Mucosa of descending colon (tissue), 3 donors: ENCODE measurements at regions not wholly inside any gene's neighbourhood (a gene's known extent, or its start where the extent isn't known, plus 50 kb on each side); places are given as distances from the start of the nearest gene placed in this dataset.

Experiments used
- ATAC-seq: fragments of 200-7000 bp; cut with Tn5 transposase; one replicate; pipeline ENCODE4 v1.9.1; 2020; ENCODE audit warnings: mild to moderate bottlenecking, moderate library complexity
- DNase-seq, 3 donors: peaks; one replicate each; pipeline ENCODE4 v3.0.0-alpha.2; 2020
- H3K36me3 ChIP-seq: fragments of 200-600 bp; one replicate; pipeline ENCODE4 v1.8.0; 2021; ENCODE audit warnings: low read depth, mild to moderate bottlenecking
- H3K4me1 ChIP-seq: fragments of 200-600 bp; one replicate; pipeline ENCODE4 v1.8.0; 2021; ENCODE audit warnings: low read depth, mild to moderate bottlenecking
- H3K4me3 ChIP-seq: fragments of 200-600 bp; one replicate; pipeline ENCODE4 v1.8.0; 2021; ENCODE audit warnings: mild to moderate bottlenecking
- H3K9me3 ChIP-seq: fragments of 200-600 bp; one replicate; pipeline ENCODE4 v1.8.0; 2021; ENCODE audit warnings: mild to moderate bottlenecking
- intact Hi-C, 2 donors: fragments of 100-400 bp; cut with DNase I in 1 of 2; cut with micrococcal nuclease in 1 of 2; formaldehyde crosslinking; loops; one replicate each; pipeline versions ENCODE4 v1.11.0 to v1.11.1; 2022; cut with DNase I, micrococcal nuclease
- TF ChIP-seq, protein P1 (sequence below): fragments of 200-600 bp; IDR thresholded peaks from one replicate; pipeline ENCODE4 v1.8.0; 2022; ENCODE audit warnings: antibody characterized with exemption, mild to moderate bottlenecking
- donor health status: DM: no; HTN: no; CAD: no; lungs with moderate emphysema.
- donor health status: DM: no; HTN: no; CAD: no.
- donor health status: DM: no; HTN: yes; CAD: no.

DNA sequence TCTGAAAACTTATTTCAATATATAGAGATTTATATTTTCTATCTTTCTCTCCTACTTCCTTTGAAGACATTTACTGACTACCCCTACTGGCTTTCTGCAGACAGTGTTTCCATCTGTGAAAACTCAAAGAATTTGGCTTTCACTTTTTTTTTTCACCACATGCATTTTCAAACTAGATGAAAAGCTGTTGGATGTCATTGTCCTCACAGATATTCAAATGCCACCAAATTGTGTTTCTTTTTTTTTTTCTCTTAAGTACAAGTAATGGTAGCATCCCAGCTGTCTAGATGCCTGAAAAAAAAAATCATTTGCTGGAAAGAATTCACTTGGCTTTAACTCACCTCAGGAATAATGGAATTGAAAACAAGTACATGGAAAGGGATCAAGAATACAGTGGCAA, 2258.6 kb upstream of the ACO1 start:
- TF ChIP-seq, protein P1, sequence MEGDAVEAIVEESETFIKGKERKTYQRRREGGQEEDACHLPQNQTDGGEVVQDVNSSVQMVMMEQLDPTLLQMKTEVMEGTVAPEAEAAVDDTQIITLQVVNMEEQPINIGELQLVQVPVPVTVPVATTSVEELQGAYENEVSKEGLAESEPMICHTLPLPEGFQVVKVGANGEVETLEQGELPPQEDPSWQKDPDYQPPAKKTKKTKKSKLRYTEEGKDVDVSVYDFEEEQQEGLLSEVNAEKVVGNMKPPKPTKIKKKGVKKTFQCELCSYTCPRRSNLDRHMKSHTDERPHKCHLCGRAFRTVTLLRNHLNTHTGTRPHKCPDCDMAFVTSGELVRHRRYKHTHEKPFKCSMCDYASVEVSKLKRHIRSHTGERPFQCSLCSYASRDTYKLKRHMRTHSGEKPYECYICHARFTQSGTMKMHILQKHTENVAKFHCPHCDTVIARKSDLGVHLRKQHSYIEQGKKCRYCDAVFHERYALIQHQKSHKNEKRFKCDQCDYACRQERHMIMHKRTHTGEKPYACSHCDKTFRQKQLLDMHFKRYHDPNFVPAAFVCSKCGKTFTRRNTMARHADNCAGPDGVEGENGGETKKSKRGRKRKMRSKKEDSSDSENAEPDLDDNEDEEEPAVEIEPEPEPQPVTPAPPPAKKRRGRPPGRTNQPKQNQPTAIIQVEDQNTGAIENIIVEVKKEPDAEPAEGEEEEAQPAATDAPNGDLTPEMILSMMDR: no peak
- no peaks in the 10 kb centered on the region for H3K4me1 ChIP-seq
- H3K9me3 ChIP-seq: no peaks in the 10 kb centered on the region
- ATAC-seq (no peak), DNase-seq (no peak)
- intact Hi-C loops: no loop called here
- H3K36me3 ChIP-seq: no peaks in the 10 kb centered on the region
- H3K4me3 ChIP-seq: no peak overlapping the region

DNA sequence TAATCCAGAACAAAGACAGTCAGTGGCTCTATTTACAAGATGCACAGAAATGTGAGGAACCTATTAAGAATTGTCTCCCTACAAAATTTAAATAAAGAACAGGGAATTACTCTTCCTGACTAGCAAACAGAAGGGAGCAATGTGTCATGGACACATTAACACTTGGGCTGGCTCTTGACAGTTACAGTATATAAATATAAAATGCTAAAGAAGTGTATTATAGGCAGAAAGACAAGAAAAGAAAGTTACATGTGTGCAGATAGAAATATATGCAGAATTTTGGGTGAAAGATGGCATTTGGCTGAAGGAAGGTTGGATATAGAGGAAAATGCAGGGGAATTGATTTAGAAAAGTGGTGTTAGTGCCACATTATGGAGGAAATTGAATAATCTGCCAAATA, 2257.1 kb upstream of the ACO1 start:
- intact Hi-C loops: no loop called here
- Histone ChIP-seq H3K36me3 (no peaks in the 10 kb centered on the region), H3K4me3 (no peak overlapping the region), H3K4me1 (no peaks in the 10 kb centered on the region), H3K9me3 (no peaks in the 10 kb centered on the region)
- TF ChIP-seq, protein P1: no peak
- ATAC-seq (no peak), DNase-seq (no peak)

DNA sequence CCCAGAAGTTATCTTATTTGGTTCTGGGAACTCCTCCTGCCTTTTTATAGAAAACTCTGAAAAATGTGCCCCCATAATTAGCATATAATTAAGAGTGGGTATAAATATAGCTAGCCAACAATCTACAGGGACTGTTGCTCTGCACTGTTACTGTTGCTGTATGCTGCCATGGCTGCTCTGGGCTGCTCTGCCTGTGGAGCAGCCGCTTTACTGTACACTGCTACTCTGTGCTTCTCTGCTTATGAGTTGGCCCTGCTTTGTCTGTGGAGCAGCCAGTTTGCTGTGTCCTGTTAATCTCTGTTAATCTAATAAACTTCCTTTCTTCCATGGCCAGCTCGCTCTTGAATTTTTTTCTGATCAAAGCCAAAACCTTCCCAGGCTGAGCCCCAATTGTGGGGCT, 2244.0 kb upstream of the ACO1 start:
- no peaks in the 10 kb centered on the region for H3K9me3 ChIP-seq
- DNase-seq (no peak), ATAC-seq (no peak)
- intact Hi-C loops: no loop called here
- no peak overlapping the region for H3K4me3 ChIP-seq
- no peaks in the 10 kb centered on the region for H3K4me1 ChIP-seq
- TF ChIP-seq, protein P1: no peak
- no peaks in the 10 kb centered on the region for H3K36me3 ChIP-seq

DNA sequence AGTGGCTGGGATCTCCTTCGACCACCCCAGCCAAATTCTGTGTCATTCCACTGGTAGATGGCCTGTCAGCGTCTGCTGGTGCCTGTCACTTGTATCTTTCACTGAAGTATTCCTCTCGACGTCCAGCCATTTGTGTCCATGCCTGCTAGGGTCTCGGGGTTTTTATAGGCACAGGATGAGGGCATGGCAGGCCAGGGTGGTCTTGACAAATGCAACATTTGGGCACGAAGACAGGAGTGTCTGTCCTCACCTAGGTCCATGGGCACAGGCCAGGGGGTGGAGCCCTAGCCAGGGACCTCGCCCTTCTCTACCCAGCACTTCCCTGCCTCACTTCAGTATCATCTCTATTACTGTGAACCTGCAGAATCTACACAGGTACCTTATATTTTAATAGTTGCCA, 2223.9 kb upstream of the ACO1 start:
- ATAC-seq: no peak

DNA sequence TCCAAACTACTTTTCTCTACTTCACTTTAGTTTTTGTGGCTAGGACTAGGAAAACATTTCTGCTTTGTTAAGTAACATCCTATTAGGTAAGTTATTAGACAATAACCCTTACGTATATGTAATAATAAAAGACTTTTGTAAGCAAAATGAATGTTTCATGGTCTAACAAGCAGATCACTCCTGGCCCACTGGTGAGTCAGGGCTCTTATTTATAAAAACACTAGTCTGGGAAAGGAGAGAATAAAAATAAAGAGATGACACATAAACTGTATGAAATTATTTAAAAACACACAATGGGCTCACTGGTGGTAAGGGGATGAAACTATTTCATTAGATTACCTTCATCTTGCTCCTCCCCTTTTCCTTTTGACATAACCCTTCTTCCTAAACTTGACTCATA, 2212.2 kb upstream of the ACO1 start:
- intact Hi-C loops: no loop called here
- DNase-seq: no peak
- Histone ChIP-seq H3K4me1 (no peaks in the 10 kb centered on the region), H3K9me3 (no peaks in the 10 kb centered on the region), H3K36me3 (no peaks in the 10 kb centered on the region), H3K4me3 (no peak overlapping the region)
- no peak for ATAC-seq
- TF ChIP-seq, protein P1: no peak

More for the DNA sequence above, 2223.9 kb upstream of the ACO1 start:
- intact Hi-C loops: no loop called here
- DNase-seq: no peak
- H3K4me1 ChIP-seq: no peaks in the 10 kb centered on the region
- TF ChIP-seq, protein P1: no peak
- H3K9me3 ChIP-seq: no peaks in the 10 kb centered on the region
- H3K36me3 ChIP-seq: no peaks in the 10 kb centered on the region
- H3K4me3 ChIP-seq: no peak overlapping the region

DNA sequence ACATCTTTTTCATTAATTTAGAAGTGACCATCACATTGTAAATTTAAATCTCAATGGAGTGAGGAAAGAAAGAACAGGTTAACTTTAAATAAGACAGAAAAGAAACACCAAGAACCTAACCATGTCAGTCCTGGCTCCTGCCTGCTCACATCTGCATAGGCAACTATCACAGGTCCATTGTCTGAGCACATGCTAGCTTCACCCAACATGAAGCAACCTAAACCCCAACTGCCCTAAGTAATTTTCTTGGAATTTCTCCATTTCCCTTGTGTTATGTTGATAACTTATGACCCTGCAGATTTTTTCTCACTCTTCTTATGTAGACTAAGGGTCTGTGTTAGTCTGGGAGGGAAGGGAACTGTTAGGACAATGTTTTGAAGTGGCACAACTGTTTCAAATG, 2205.8 kb upstream of the ACO1 start:
- Histone ChIP-seq H3K4me3 (no peak overlapping the region), H3K9me3 (no peaks in the 10 kb centered on the region), H3K4me1 (no peaks in the 10 kb centered on the region), H3K36me3 (no peaks in the 10 kb centered on the region)
- TF ChIP-seq, protein P1: no peak
- intact Hi-C loops: no loop called here
- no peak for ATAC-seq
- DNase-seq: no peak
